ENCODE measurements at regions not wholly inside any gene's neighbourhood (a gene's known extent, or its start where the extent isn't known, plus 50 kb on each side); places are given as distances from the start of the nearest gene placed in this dataset.

GRCh38 chr16:85246473-85246872 lies 134.2 kb upstream of the CIBAR2 start:
- Histone ChIP-seq H3K4me3 (ENCODE audit: low read depth, low read length) (no peak overlapping the region), H3K36me3 (ENCODE audit: control insufficient read depth, insufficient read depth, low read length) (0 out of 2 replicates have a peak, but pooled peaks cover 2% of the 10 kb centered on the region), H3K27me3 (ENCODE audit: control insufficient read depth, insufficient read depth, low read length) (no peaks in the 10 kb centered on the region)
- POLR2A ChIA-PET, result no interaction called here
- CTCF ChIA-PET, result interaction anchor here (0.8 to 2.8 kb wide), 5 partner anchors 8 to 473 kb away, joined by 3 to 17 read pairs (median 10); no protein-coding TSS in a partner anchor
- DNase-seq (ENCODE audit: low read depth), result no peak
- no peak for TF ChIP-seq CTCF (IDR thresholded peaks at IDR 0.05; ENCODE audit: insufficient read depth, low read depth, low read length)

- ChIA-PET CTCF (interaction anchor here (0.8 to 2.8 kb wide), 4 partner anchors 11 to 472 kb away, joined by 3 to 14 read pairs (median 6); no protein-coding TSS in a partner anchor), POLR2A (no interaction called here)
- TF ChIP-seq CTCF (IDR thresholded peaks at IDR 0.05; ENCODE audit: insufficient read depth, low read depth, low read length), result no peak
- H3K4me3 ChIP-seq (ENCODE audit: low read depth, low read length), result no peak overlapping the region
- DNase-seq (ENCODE audit: low read depth), result no peak
- H3K36me3 ChIP-seq (ENCODE audit: control insufficient read depth, insufficient read depth, low read length), result 0 out of 2 replicates have a peak, but pooled peaks cover 2% of the 10 kb centered on the region
- H3K27me3 ChIP-seq (ENCODE audit: control insufficient read depth, insufficient read depth, low read length), result no peaks in the 10 kb centered on the region
Observed at GRCh38 chr16:85246973-85247372, 134.7 kb upstream of the CIBAR2 start.

GRCh38 chr16:85248342-85248741 lies 136.1 kb upstream of the CIBAR2 start:
- CTCF ChIA-PET, result interaction anchor here (0.5 to 2.7 kb wide), 6 partner anchors 9 to 469 kb away, joined by 3 to 11 read pairs (median 3); no protein-coding TSS in a partner anchor

GRCh38 chr16:85248857-85249256 lies 136.6 kb upstream of the CIBAR2 start:
- CTCF ChIA-PET, result interaction anchor here (0.5 to 2.7 kb wide), 4 partner anchors 9 to 368 kb away, joined by 3 to 11 read pairs (median 8); no protein-coding TSS in a partner anchor

More at GRCh38 chr16:85248342-85248741, 136.1 kb upstream of the CIBAR2 start:
- POLR2A ChIA-PET, result no interaction called here
- Histone ChIP-seq H3K36me3 (ENCODE audit: control insufficient read depth, insufficient read depth, low read length) (0 out of 2 replicates have a peak, but pooled peaks cover under 1% of the 10 kb centered on the region), H3K4me3 (ENCODE audit: low read depth, low read length) (no peak overlapping the region), H3K27me3 (ENCODE audit: control insufficient read depth, insufficient read depth, low read length) (no peaks in the 10 kb centered on the region)
- TF ChIP-seq CTCF (IDR thresholded peaks at IDR 0.05; ENCODE audit: insufficient read depth, low read depth, low read length), result no peak
- no peak for DNase-seq (ENCODE audit: low read depth)

More at GRCh38 chr16:85248857-85249256, 136.6 kb upstream of the CIBAR2 start:
- H3K4me3 ChIP-seq (ENCODE audit: low read depth, low read length), result no peak overlapping the region
- no peak for DNase-seq (ENCODE audit: low read depth)
- TF ChIP-seq CTCF (IDR thresholded peaks at IDR 0.05; ENCODE audit: insufficient read depth, low read depth, low read length), result no peak
- no peaks in the 10 kb centered on the region for H3K27me3 ChIP-seq (ENCODE audit: control insufficient read depth, insufficient read depth, low read length)
- H3K36me3 ChIP-seq (ENCODE audit: control insufficient read depth, insufficient read depth, low read length), result no peaks in the 10 kb centered on the region
- POLR2A ChIA-PET, result interaction anchor here (0.5 kb wide), 1 partner anchor 13 kb away, joined by 3 read pairs; no protein-coding TSS in a partner anchor

Data from BJ (cell line).